Raji (cell line): ENCODE measurements at regions not wholly inside any gene's neighbourhood (a gene's known extent, or its start where the extent isn't known, plus 50 kb on each side); places are given as distances from the start of the nearest gene placed in this dataset.
A peak's percentile ranks its signal among the peaks of the same experiment; 100 is the strongest.

ENCODE experiments used
- POLR2A ChIP-seq: IDR thresholded peaks from 2 replicates; pipeline ENCODE4 v1.6.1; 2011; ENCODE audit warnings: low read depth, low read length, control low read depth; ENCODE audit not compliant: insufficient read depth

- TF ChIP-seq POLR2A, result no peak
Measured at GRCh38 chr7:66508431-66508830, 120.2 kb upstream of the KCTD7 start.

- TF ChIP-seq POLR2A, result no peak
Measured at GRCh38 chr7:66514050-66514449, 114.6 kb upstream of the KCTD7 start.

- no peak for TF ChIP-seq POLR2A
Measured at GRCh38 chr7:66517212-66517909, 111.3 kb upstream of the KCTD7 start.

DNA sequence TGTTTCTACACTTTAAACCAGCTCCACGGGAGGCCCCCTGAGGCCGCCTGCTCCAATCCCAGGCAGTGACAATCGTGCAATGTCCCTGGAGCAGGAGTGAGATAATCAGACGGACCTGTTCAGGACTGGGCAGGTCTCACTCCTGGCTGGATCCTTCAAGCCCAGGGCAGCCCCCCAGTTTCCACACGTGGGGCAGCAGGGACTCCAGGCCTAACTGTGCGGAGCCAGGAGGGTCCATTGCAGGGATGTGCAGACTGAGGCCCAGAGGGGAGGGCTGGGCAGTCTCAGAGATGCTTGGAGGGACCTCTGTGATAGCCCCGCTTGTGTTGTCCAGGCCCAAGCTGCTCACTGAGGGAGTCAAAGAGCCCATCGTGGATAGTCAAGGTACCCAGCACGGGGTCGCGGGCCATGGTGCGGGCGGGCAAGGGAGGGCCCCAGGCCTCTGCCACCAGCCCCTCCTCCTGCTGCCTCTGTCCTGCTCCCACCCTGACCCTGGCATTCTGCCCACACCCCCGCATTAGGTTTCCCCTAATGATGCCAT lies 110.5 kb upstream of the KCTD7 start:
- TF ChIP-seq POLR2A, result no peak

DNA sequence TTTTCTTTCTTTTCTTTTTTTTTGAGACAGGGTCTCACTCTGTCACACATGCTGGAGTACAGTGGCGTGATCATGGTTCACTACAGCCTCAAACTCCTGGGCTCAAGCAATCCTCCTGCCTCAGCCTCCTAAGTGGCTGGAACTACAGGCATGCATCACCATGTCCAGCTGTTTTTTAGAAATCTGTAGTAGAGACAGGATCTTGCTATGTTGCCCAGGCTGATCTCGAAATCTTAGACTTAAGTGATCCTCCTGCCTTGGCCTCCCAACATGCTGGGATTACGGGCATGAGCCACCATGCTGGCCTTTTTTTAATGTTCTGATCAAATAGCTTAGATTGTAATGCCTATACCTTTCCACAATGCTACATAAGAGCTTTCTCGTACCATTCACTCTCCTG lies 107.0 kb upstream of the KCTD7 start:
- no peak for TF ChIP-seq POLR2A

DNA sequence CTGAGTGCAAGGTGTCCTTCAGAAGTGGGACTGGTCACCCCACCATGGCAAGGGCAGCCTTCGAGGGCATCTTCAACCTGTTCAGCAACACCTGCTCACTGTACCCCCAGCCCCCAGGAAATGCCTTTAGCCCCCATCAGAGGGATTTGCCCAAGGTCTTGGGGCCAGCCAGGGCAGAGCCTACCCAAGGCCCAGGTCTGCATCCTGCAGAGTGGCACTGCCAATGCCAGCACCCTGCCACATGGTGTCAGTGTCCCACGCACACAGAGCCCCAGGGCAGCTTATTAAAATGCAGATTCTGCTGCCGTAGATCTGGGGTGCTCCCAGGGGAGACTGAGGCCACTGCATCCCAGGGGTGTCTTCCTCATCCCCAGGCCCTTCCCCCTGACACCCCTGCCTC lies 106.2 kb upstream of the KCTD7 start:
- 0 out of 2 replicates have a peak, but pooled peaks have one; percentile 5 for TF ChIP-seq POLR2A

DNA sequence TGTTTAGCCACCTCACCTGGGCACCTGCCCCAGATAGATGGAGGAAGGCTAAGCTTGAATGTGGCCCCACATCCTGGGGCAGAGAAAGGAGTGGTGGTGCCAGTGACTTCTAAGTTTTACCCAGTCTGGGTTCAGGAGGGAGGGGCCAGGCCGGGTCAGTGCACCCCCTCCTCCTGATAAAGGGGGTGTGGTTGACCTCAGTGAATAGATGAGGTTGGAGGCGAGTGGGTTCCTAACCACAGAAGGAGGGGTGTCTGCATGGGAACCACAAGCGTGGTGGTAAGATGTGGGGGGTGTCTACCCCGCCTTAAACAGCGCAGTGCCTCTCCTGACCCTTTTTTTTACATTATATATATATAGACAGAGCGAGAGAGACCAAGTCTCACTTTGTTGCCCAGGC lies 105.3 kb upstream of the KCTD7 start:
- no peak for TF ChIP-seq POLR2A

GRCh38 chr7:66524738-66525137 lies 103.9 kb upstream of the KCTD7 start:
- no peak for TF ChIP-seq POLR2A

- no peak for TF ChIP-seq POLR2A
Measured at GRCh38 chr7:66528652-66529051, 100.0 kb upstream of the KCTD7 start.

GRCh38 chr7:66529883-66530610 lies 98.6 kb upstream of the KCTD7 start:
- no peak for TF ChIP-seq POLR2A

DNA sequence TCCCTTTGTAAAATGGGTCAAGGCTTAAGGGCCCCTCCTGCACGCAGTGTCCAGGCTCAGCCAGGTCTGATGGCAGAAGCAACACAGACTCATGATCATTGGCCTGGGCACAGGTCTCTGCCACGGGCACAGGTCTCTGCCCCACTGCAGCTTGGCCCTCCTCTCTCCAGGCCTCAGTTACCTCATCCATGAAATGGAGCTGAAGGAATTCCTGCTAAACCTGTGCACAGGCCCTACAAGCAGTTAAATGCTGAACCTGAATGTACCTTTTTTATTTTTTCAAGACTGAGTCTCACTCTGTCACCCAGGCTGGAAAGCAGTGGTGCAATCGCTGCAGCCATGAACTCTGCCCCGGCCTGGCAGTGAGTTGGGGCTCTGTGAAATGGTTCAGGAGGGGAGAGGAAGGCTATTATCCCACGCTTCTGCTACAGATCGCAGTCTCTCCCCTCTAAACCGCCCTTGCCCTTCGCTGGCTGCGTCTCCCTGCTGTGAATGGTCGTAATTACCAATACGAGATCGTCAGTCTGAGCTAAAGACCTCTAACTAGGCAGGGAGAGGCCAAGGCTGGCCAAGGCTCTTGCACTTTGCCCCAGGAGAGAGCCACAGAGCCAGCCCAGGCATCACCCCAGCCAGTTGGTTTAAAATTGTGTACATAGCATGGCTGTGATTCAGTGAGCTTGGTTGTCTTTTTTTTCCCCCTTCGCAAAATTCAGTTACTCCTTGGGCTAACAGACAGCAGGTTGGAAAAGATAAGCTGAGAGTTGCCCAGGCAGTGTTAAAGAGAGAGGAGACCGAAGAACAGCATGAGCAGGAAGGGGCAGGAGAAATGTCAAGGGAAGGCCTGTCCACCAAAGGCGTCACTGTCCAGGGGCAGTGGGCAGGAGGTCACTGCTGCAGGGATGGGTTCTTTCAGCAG lies 93.0 kb upstream of the KCTD7 start:
- no peak for TF ChIP-seq POLR2A

DNA sequence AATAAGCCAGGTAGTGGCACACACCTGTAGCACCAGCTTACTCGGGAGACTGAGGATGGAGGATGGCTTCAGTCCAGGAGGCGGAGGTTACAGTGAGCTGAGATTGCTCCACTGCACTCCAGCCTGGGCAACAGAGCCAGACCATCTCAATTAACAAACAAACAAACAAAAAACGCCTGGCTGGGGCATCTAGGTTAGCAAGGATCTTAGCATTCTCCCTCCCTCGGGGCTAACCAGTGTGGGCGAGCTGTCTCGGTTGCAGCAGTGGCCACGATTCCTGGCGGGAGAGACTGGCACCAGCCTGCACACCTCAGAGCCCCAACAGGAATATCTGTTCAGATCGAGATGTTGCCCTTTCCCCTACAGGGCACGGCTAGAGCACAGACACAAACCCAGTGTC lies 91.3 kb upstream of the KCTD7 start:
- no peak for TF ChIP-seq POLR2A

DNA sequence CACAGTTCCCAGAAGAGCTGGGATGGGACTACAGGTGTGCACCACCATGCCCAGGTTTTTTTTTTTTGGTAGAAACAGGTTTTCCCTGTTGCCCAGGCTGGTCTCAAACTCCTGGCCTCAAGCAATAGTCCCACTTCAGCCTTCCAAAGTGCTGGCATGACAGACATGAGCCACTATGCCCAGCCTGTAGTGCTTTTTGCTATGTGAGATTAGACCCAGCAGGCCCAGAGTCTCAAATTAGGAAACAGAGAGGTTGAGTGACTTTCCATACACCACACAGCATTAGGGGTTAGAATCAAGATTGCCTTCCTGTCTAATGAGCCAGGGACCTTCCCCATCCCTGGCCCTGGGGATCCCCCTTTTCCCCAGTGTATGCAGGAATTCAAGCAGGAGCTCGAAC lies 90.8 kb upstream of the KCTD7 start:
- TF ChIP-seq POLR2A, result no peak

GRCh38 chr7:66539264-66539623 lies 89.4 kb upstream of the KCTD7 start:
- no peak for TF ChIP-seq POLR2A

GRCh38 chr7:66539902-66540375 lies 88.7 kb upstream of the KCTD7 start:
- no peak for TF ChIP-seq POLR2A

GRCh38 chr7:66542049-66542448 lies 86.6 kb upstream of the KCTD7 start:
- TF ChIP-seq POLR2A, result no peak
